ENCODE measurements at regions not wholly inside any gene's neighbourhood (a gene's known extent, or its start where the extent isn't known, plus 50 kb on each side); places are given as distances from the start of the nearest gene placed in this dataset.

DNA sequence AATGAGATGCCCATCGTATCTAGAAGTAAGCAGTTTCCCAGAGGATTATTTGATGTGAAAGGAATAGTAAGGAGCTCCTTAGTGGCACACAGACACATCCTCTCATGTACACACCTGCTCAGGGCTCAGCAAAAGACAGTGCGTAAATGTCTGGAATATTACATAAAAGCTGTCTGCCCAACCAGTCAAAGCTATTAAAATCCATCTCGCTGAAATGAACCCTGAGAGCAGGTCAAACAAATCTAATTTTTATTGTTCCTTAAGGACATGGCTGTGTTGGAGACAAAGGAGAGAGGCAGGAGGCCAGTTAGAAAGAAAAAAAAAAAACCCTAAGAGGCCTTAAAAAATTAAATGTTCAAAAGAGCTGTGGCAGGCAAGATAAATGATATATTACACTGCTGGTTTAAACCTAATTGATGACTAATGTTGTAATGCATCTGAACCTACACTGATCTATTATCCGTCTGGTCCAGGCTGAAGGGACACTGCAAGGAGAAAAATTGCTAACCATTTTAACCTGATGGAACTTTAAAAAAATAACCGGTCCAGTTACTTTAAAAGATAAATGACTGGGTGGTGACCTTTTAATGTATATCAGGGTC is 58.5 kb upstream of the FGGY start:
- intact Hi-C loops (cut with micrococcal nuclease; ENCODE audit: unreplicated experiment), result no loop called here
- DNase-seq (ENCODE audit: low spot score), result no peak
- Histone ChIP-seq H3K4me1 (ENCODE audit: insufficient read depth, low read length, poor library complexity, severe bottlenecking) (no peaks in the 10 kb centered on the region), H3K36me3 (ENCODE audit: insufficient read depth, low read length, poor library complexity, severe bottlenecking) (no peaks in the 10 kb centered on the region), H3K4me3 (ENCODE audit: low read depth, low read length, poor library complexity, severe bottlenecking) (no peak overlapping the region), H3K9me3 (ENCODE audit: low read depth, low read length, poor library complexity, severe bottlenecking) (no peaks in the 10 kb centered on the region), H3K27ac (ENCODE audit: low read depth, low read length, poor library complexity, severe bottlenecking) (no peak overlapping the region), H3K27me3 (replicated peaks; ENCODE audit: insufficient read depth, low read depth, low read length, poor library complexity) (peaks cover 52% of the 10 kb centered on the region)
- ChIA-PET POLR2A (ENCODE audit: low non-redundant PET) (no interaction called here), CTCF (no interaction called here)
- no peak for TF ChIP-seq EZH2 (IDR thresholded peaks at IDR 0.05; ENCODE audit: borderline replicate concordance, low read depth, low read length, poor library complexity, severe bottlenecking)
- no peak for TF ChIP-seq CTCF (conservative IDR thresholded peaks at IDR 0.05; ENCODE audit: low read depth, low read length)
- BruUV-seq (replicated peaks), result no TSS peak

DNA sequence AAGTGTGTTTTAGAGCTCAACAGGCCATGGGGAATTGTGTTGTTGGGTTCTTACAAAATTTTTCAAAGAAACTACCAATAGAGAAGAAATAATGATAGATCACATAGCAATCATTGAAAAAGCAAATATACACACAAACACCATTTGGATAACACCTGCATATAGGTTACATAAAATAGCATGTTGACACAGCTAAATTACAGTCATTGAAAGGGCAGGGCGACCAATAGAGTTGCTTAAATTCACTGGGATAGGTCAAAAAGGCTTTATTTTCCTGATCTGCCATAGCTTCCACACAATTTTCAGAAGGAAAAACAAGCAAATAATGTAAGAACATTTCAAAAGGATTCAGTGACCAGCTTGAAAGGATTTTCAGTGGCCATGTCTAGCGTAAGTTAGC is 57.9 kb upstream of the FGGY start:
- no peak overlapping the region for H3K4me3 ChIP-seq (ENCODE audit: low read depth, low read length, poor library complexity, severe bottlenecking)
- no peaks in the 10 kb centered on the region for H3K9me3 ChIP-seq (ENCODE audit: low read depth, low read length, poor library complexity, severe bottlenecking)
- H3K27me3 ChIP-seq (replicated peaks; ENCODE audit: insufficient read depth, low read depth, low read length, poor library complexity), result peaks cover 52% of the 10 kb centered on the region
- ChIA-PET POLR2A (ENCODE audit: low non-redundant PET) (no interaction called here), CTCF (no interaction called here)
- intact Hi-C loops (cut with micrococcal nuclease; ENCODE audit: unreplicated experiment), result no loop called here
- BruUV-seq (replicated peaks), result no TSS peak
- no peaks in the 10 kb centered on the region for H3K36me3 ChIP-seq (ENCODE audit: insufficient read depth, low read length, poor library complexity, severe bottlenecking)
- no peak for TF ChIP-seq CTCF (conservative IDR thresholded peaks at IDR 0.05; ENCODE audit: low read depth, low read length)
- TF ChIP-seq EZH2 (IDR thresholded peaks at IDR 0.05; ENCODE audit: borderline replicate concordance, low read depth, low read length, poor library complexity, severe bottlenecking), result no peak
- no peak overlapping the region for H3K27ac ChIP-seq (ENCODE audit: low read depth, low read length, poor library complexity, severe bottlenecking)
- no peaks in the 10 kb centered on the region for H3K4me1 ChIP-seq (ENCODE audit: insufficient read depth, low read length, poor library complexity, severe bottlenecking)
- no peak for DNase-seq (ENCODE audit: low spot score)

- Histone ChIP-seq H3K27me3 (replicated peaks; ENCODE audit: insufficient read depth, low read depth, low read length, poor library complexity) (peaks cover 42% of the 10 kb centered on the region), H3K27ac (ENCODE audit: low read depth, low read length, poor library complexity, severe bottlenecking) (no peak overlapping the region), H3K4me1 (ENCODE audit: insufficient read depth, low read length, poor library complexity, severe bottlenecking) (no peaks in the 10 kb centered on the region), H3K9me3 (ENCODE audit: low read depth, low read length, poor library complexity, severe bottlenecking) (no peaks in the 10 kb centered on the region), H3K4me3 (ENCODE audit: low read depth, low read length, poor library complexity, severe bottlenecking) (no peak overlapping the region), H3K36me3 (ENCODE audit: insufficient read depth, low read length, poor library complexity, severe bottlenecking) (no peaks in the 10 kb centered on the region)
- POLR2A ChIA-PET (ENCODE audit: low non-redundant PET), result no interaction called here
- no peak for DNase-seq (ENCODE audit: low spot score)
- no TSS peak for BruUV-seq (replicated peaks)
- CTCF ChIA-PET, result no interaction called here
- intact Hi-C loops (cut with micrococcal nuclease; ENCODE audit: unreplicated experiment), result no loop called here
- no peak for TF ChIP-seq EZH2 (IDR thresholded peaks at IDR 0.05; ENCODE audit: borderline replicate concordance, low read depth, low read length, poor library complexity, severe bottlenecking)
- TF ChIP-seq CTCF (conservative IDR thresholded peaks at IDR 0.05; ENCODE audit: low read depth, low read length), result no peak
These were observed 55.0 kb upstream of the FGGY start for GRCh38 chr1:59241909-59242308.

All from A673 (cell line).